ENCODE measurements at regions not wholly inside any gene's neighbourhood (a gene's known extent, or its start where the extent isn't known, plus 50 kb on each side); places are given as distances from the start of the nearest gene placed in this dataset.

DNA sequence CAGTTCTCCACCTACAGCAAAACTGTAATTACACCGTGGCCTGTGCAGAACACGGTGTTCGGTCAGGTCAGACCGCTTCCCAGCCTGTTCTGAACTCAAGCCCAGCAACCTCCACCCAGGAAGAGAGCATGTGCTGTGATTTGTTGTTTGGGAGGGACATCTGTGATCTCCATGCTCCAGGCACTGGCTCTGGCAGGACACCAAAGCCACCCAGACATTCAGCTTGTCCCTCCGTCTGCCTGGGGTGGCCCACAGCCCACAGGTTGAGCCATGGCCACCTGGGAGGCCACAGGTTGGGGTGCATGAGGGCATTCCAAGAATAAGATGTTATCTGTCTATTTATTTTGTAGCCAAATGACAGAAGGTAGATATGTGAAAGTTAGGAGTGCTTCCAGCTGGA, 1091.1 kb downstream of the VRK1 start:
- TF ChIP-seq POLR2A (IDR thresholded peaks at IDR 0.05; ENCODE audit: low read length) (no peak), GATA1 (IDR thresholded peaks at IDR 0.05; ENCODE audit: low read depth, low read length) (no peak)

Data from erythroblast (primary cell).